ENCODE measurements at regions not wholly inside any gene's neighbourhood (a gene's known extent, or its start where the extent isn't known, plus 50 kb on each side); places are given as distances from the start of the nearest gene placed in this dataset.

DNA sequence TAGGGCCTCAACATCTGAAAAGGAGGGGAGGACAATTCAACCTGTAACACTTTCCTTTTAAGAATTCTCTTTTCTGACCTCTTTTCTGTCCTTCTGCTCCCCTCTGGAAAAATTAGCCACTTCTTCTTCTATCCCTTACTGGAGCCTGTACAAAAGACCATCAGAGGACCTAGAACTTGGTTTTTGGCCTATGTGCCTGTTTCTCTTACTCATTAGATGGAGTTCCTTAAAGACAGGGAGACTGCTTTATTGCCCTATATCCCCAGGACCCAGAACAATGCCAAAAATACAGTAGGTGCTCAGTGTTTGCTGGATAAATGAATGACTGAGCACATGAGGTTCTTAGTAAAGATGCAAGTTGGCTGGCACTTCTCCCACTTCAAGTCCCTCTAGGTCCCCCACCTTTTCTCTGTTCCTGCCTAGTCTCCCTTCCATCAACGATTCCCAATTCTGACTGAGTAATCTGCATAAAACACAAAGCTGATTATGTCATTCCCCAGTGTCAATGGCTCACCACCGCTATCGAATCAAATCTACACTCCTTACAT, 114.2 kb downstream of the DDX1 start:
- intact Hi-C loops (cut with micrococcal nuclease; ENCODE audit: unreplicated experiment): no loop called here
- DNase-seq: no peak
- CTCF ChIA-PET: no interaction called here
- Mint-ChIP-seq H3K27me3 (ENCODE audit: unreplicated experiment) (peaks cover 70% of the 10 kb centered on the region), H3K27ac (ENCODE audit: unreplicated experiment) (no peak overlapping the region), H3K36me3 (ENCODE audit: insufficient read depth, unreplicated experiment) (no peaks in the 10 kb centered on the region), H3K9me3 (ENCODE audit: low read depth, unreplicated experiment) (no peaks in the 10 kb centered on the region), H3K4me1 (ENCODE audit: low read depth, unreplicated experiment) (no peaks in the 10 kb centered on the region), H3K4me3 (ENCODE audit: low read depth, unreplicated experiment) (no peak overlapping the region)
- TF ChIP-seq, protein P1, sequence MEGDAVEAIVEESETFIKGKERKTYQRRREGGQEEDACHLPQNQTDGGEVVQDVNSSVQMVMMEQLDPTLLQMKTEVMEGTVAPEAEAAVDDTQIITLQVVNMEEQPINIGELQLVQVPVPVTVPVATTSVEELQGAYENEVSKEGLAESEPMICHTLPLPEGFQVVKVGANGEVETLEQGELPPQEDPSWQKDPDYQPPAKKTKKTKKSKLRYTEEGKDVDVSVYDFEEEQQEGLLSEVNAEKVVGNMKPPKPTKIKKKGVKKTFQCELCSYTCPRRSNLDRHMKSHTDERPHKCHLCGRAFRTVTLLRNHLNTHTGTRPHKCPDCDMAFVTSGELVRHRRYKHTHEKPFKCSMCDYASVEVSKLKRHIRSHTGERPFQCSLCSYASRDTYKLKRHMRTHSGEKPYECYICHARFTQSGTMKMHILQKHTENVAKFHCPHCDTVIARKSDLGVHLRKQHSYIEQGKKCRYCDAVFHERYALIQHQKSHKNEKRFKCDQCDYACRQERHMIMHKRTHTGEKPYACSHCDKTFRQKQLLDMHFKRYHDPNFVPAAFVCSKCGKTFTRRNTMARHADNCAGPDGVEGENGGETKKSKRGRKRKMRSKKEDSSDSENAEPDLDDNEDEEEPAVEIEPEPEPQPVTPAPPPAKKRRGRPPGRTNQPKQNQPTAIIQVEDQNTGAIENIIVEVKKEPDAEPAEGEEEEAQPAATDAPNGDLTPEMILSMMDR (IDR thresholded peaks at IDR 0.05; ENCODE audit: unreplicated experiment): no peak
- no TSS peak for BruUV-seq (replicated peaks)

- TF ChIP-seq, protein P1 (IDR thresholded peaks at IDR 0.05; ENCODE audit: unreplicated experiment): no peak
- no peak overlapping the region for H3K4me3 Mint-ChIP-seq (ENCODE audit: low read depth, unreplicated experiment)
- no peak overlapping the region for H3K27ac Mint-ChIP-seq (ENCODE audit: unreplicated experiment)
- BruUV-seq (replicated peaks): no TSS peak
- intact Hi-C loops (cut with micrococcal nuclease; ENCODE audit: unreplicated experiment): no loop called here
- H3K9me3 Mint-ChIP-seq (ENCODE audit: low read depth, unreplicated experiment): no peaks in the 10 kb centered on the region
- no peaks in the 10 kb centered on the region for H3K36me3 Mint-ChIP-seq (ENCODE audit: insufficient read depth, unreplicated experiment)
- no peak for DNase-seq
- peaks cover 70% of the 10 kb centered on the region for H3K27me3 Mint-ChIP-seq (ENCODE audit: unreplicated experiment)
- CTCF ChIA-PET: no interaction called here
- H3K4me1 Mint-ChIP-seq (ENCODE audit: low read depth, unreplicated experiment): no peaks in the 10 kb centered on the region
Measured at GRCh38 chr2:15706424-15706823, 114.8 kb downstream of the DDX1 start.

- Mint-ChIP-seq H3K27me3 (ENCODE audit: unreplicated experiment) (peaks cover 70% of the 10 kb centered on the region), H3K9me3 (ENCODE audit: low read depth, unreplicated experiment) (no peaks in the 10 kb centered on the region), H3K4me1 (ENCODE audit: low read depth, unreplicated experiment) (no peaks in the 10 kb centered on the region), H3K36me3 (ENCODE audit: insufficient read depth, unreplicated experiment) (no peaks in the 10 kb centered on the region), H3K4me3 (ENCODE audit: low read depth, unreplicated experiment) (no peak overlapping the region), H3K27ac (ENCODE audit: unreplicated experiment) (no peak overlapping the region)
- BruUV-seq (replicated peaks): no TSS peak
- TF ChIP-seq, protein P1 (IDR thresholded peaks at IDR 0.05; ENCODE audit: unreplicated experiment): no peak
- intact Hi-C loops (cut with micrococcal nuclease; ENCODE audit: unreplicated experiment): no loop called here
- CTCF ChIA-PET: no interaction called here
- no peak for DNase-seq
Measured at GRCh38 chr2:15706986-15707632, 115.4 kb downstream of the DDX1 start.

DNA sequence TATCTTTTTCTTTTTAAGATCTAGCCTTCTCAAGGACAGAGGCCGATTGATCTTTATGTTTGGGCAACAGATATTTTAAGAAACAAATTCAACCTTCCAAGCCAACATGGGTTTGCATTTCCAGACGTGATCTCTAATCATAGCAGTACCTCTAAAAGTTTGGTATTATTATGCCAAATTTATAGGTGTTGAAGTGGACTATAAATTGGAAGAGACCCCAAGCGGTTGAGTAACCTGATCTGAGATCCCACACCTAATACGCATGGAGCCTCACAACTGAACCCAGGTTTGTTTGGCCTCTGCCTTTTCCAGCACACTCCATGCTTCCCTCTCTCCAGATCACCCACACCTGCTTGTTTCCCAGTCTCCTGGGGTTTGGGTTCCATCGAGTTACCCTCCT, 116.5 kb downstream of the DDX1 start:
- H3K27me3 Mint-ChIP-seq (ENCODE audit: unreplicated experiment): peaks cover 63% of the 10 kb centered on the region
- no TSS peak for BruUV-seq (replicated peaks)
- H3K27ac Mint-ChIP-seq (ENCODE audit: unreplicated experiment): no peak overlapping the region
- DNase-seq: no peak
- TF ChIP-seq, protein P1 (IDR thresholded peaks at IDR 0.05; ENCODE audit: unreplicated experiment): no peak
- H3K4me1 Mint-ChIP-seq (ENCODE audit: low read depth, unreplicated experiment): no peaks in the 10 kb centered on the region
- intact Hi-C loops (cut with micrococcal nuclease; ENCODE audit: unreplicated experiment): no loop called here
- H3K4me3 Mint-ChIP-seq (ENCODE audit: low read depth, unreplicated experiment): no peak overlapping the region
- no peaks in the 10 kb centered on the region for H3K36me3 Mint-ChIP-seq (ENCODE audit: insufficient read depth, unreplicated experiment)
- H3K9me3 Mint-ChIP-seq (ENCODE audit: low read depth, unreplicated experiment): no peaks in the 10 kb centered on the region
- CTCF ChIA-PET: interaction anchor here (0.6 kb wide), 1 partner anchor 26 kb away, joined by 3 read pairs; no protein-coding TSS in a partner anchor

All from Calu3 (cell line).